ENCODE measurements at regions not wholly inside any gene's neighbourhood (a gene's known extent, or its start where the extent isn't known, plus 50 kb on each side); places are given as distances from the start of the nearest gene placed in this dataset.

DNA sequence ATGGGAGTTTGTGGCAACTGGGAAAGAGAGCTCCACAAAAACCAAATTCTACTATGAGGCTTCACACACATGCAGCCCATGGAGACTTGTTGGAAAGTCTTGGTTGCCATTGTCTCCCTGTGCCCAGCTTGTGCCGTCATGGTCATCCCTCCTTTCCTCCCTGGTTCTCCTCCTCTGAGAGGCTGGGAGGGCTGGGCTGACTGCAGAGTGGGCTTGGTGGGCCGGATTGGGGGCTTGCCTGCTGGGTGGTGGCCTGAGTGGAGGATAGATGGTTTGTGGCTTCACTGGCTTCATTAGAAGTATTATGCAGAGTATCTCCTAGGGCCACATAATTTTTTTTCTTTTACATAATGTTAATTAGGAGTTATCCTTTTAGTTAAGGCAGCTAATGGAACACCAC lies 52.3 kb upstream of the IRX2 start:
- no peaks in the 10 kb centered on the region for H3K9me3 ChIP-seq (ENCODE audit: control insufficient read depth in 2 of 3, insufficient read depth in 1 of 3, low read length in 3 of 3)
- intact Hi-C loops (cut with DNase I), result no loop called here
- no peak overlapping the region for H3K9ac ChIP-seq (ENCODE audit: low read length in 3 of 3)
- peaks cover 2% of the 10 kb centered on the region for H3K27me3 ChIP-seq (ENCODE audit: control insufficient read depth, insufficient read depth, low read length)
- FAIRE-seq, result no peak
- H3K36me3 ChIP-seq (ENCODE audit: control insufficient read depth in 2 of 3, insufficient read depth in 3 of 3, low read length in 3 of 3), result no peaks in the 10 kb centered on the region
- H3K27ac ChIP-seq (ENCODE audit: low read depth in 2 of 2, low read length in 2 of 2), result no peak overlapping the region
- H3K4me1 ChIP-seq (ENCODE audit: control insufficient read depth in 2 of 3, insufficient read depth in 2 of 3, low read depth in 1 of 3, low read length in 3 of 3), result no peaks in the 10 kb centered on the region
- no peak for DNase-seq
- TF ChIP-seq, protein P1, sequence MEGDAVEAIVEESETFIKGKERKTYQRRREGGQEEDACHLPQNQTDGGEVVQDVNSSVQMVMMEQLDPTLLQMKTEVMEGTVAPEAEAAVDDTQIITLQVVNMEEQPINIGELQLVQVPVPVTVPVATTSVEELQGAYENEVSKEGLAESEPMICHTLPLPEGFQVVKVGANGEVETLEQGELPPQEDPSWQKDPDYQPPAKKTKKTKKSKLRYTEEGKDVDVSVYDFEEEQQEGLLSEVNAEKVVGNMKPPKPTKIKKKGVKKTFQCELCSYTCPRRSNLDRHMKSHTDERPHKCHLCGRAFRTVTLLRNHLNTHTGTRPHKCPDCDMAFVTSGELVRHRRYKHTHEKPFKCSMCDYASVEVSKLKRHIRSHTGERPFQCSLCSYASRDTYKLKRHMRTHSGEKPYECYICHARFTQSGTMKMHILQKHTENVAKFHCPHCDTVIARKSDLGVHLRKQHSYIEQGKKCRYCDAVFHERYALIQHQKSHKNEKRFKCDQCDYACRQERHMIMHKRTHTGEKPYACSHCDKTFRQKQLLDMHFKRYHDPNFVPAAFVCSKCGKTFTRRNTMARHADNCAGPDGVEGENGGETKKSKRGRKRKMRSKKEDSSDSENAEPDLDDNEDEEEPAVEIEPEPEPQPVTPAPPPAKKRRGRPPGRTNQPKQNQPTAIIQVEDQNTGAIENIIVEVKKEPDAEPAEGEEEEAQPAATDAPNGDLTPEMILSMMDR (IDR thresholded peaks at IDR 0.05; ENCODE audit: borderline replicate concordance, extremely low read depth, insufficient read depth), result no peak
- H3K4me3 ChIP-seq (ENCODE audit: low read length in 3 of 3), result no peak overlapping the region

DNA sequence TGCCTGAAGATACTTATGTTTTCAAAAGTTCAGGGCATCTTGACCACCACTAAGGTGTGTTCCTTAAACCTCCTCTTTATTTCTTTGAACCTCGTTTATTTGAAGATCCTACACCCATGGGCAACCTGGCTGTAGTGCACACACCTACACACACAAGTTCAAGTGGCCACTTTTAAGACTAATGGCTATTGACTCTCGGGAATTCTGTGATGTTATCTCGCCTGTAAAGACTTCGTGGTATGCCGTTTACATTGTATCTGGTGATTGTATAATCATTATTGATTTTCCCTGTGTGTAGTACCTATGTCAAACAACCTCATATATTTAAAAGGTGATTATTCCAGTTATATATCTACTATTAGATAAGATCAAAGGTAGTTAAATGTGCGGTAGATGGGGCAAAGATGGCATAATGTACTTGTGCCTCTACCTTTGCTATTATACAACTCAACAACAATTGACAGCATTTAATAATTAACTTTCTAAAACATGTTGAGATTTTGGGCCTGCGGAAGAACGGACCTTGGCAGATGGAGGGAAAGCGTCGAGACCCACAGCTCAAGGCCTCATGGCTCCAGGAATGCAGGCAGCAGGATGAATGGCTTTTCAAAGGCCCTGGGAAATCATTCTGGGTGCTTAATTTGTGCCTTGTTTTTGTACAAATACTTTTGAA lies 51.4 kb upstream of the IRX2 start:
- Histone ChIP-seq H3K4me1 (ENCODE audit: control insufficient read depth in 2 of 3, insufficient read depth in 2 of 3, low read depth in 1 of 3, low read length in 3 of 3) (no peaks in the 10 kb centered on the region), H3K27ac (ENCODE audit: low read depth in 2 of 2, low read length in 2 of 2) (no peak overlapping the region), H3K36me3 (ENCODE audit: control insufficient read depth in 2 of 3, insufficient read depth in 3 of 3, low read length in 3 of 3) (no peaks in the 10 kb centered on the region), H3K9ac (ENCODE audit: low read length in 3 of 3) (no peak overlapping the region), H3K27me3 (ENCODE audit: control insufficient read depth, insufficient read depth, low read length) (peaks cover 2% of the 10 kb centered on the region), H3K9me3 (ENCODE audit: control insufficient read depth in 2 of 3, insufficient read depth in 1 of 3, low read length in 3 of 3) (no peaks in the 10 kb centered on the region), H3K4me3 (ENCODE audit: low read length in 3 of 3) (no peak overlapping the region)
- DNase-seq (no peak), FAIRE-seq (no peak)
- intact Hi-C loops (cut with DNase I), result no loop called here
- TF ChIP-seq, protein P1 (IDR thresholded peaks at IDR 0.05; ENCODE audit: borderline replicate concordance, extremely low read depth, insufficient read depth), result no peak

DNA sequence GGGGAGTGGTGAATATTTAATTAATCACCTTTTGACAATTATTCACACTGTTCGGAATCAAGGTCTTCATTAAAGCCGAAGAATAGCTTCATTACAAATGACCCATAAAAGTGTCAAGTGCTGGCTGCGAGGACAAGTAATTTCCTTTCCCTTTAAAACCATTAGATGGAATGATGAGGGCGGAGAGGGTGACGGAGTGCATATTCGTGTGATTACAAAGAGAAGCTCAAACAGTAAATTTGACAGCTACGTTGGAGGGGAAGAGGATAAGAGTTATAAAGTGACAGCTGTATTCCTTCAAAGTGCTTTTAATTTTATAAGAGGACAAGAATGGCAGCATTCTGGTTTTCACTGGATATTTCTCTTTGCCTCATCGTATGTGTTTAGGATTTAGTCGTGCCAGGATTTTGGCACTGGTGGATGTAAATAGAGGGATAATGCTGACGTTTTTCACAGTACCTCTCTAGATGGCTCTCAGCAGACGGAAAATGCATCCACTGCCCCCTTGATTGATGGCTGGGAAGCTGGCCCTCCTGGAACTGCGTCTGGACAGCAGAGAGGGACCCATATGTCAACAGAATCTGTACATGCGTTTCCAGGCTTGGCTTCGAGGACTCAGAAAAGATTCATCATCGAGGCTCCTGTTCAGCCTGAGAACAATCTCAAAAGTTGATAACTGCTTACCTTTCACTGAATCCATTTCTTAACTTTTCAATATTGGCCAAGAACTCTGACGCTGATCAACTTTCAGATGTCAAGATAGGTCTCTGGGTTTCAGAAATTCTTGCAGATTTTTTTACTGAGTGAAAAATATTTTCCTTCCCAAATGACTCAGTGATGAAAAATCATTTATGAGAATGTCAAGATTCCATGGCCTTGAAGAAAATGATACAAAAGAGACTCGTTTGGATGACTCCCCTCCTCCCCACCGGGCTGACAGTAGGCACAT lies 50.4 kb upstream of the IRX2 start:
- peaks cover 2% of the 10 kb centered on the region for H3K27me3 ChIP-seq (ENCODE audit: control insufficient read depth, insufficient read depth, low read length)
- TF ChIP-seq, protein P1 (IDR thresholded peaks at IDR 0.05; ENCODE audit: borderline replicate concordance, extremely low read depth, insufficient read depth), result no peak
- H3K4me1 ChIP-seq (ENCODE audit: control insufficient read depth in 2 of 3, insufficient read depth in 2 of 3, low read depth in 1 of 3, low read length in 3 of 3), result no peaks in the 10 kb centered on the region
- intact Hi-C loops (cut with DNase I), result no loop called here
- no peaks in the 10 kb centered on the region for H3K9me3 ChIP-seq (ENCODE audit: control insufficient read depth in 2 of 3, insufficient read depth in 1 of 3, low read length in 3 of 3)
- H3K4me3 ChIP-seq (ENCODE audit: low read length in 3 of 3), result no peak overlapping the region
- H3K27ac ChIP-seq (ENCODE audit: low read depth in 2 of 2, low read length in 2 of 2), result no peak overlapping the region
- H3K36me3 ChIP-seq (ENCODE audit: control insufficient read depth in 2 of 3, insufficient read depth in 3 of 3, low read length in 3 of 3), result no peaks in the 10 kb centered on the region
- H3K9ac ChIP-seq (ENCODE audit: low read length in 3 of 3), result no peak overlapping the region
- no peak for FAIRE-seq
- DNase-seq, result peak in 1 of 5 donors; percentile 27
